Transverse colon (tissue), 4 donors: ENCODE measurements at regions not wholly inside any gene's neighbourhood (a gene's known extent, or its start where the extent isn't known, plus 50 kb on each side); places are given as distances from the start of the nearest gene placed in this dataset.

Experiments used
- DNase-seq: peaks from one replicate; pipeline ENCODE4 v3.0.0-alpha.2; 2019
- H3K27ac ChIP-seq, 4 donors: fragments of 200-600 bp; sonication (generic); 2 replicates each; pipeline ENCODE4 v1.5.1; 2016 to 2018; ENCODE audit warnings: inconsistent platforms in 4 of 4
- H3K27me3 ChIP-seq: fragments of 200-600 bp; sonication (generic); 2 replicates; pipeline ENCODE4 v1.5.1; 2017; ENCODE audit warnings: inconsistent platforms
- H3K36me3 ChIP-seq, 4 donors: fragments of 200-600 bp; sonication (generic); 2 replicates each; pipeline ENCODE4 v1.5.1; 2017 to 2019; ENCODE audit warnings: inconsistent platforms in 4 of 4
- H3K4me1 ChIP-seq, 4 donors: fragments of 200-600 bp; sonication (generic); 2 replicates each; pipeline ENCODE4 v1.5.1; 2017 to 2020; ENCODE audit warnings: inconsistent platforms in 4 of 4
- H3K4me3 ChIP-seq, 4 donors: fragments of 200-600 bp; sonication (generic); 1 replicate in 1 of 4; 2 replicates in 3 of 4; pipeline versions ENCODE4 v1.5.1 to v1.6.1; 2017 to 2019; ENCODE audit warnings: inconsistent platforms in 4 of 4
- H3K9me3 ChIP-seq, 2 donors: fragments of 200-600 bp; sonication (generic); 2 replicates each; pipeline ENCODE4 v1.5.1; 2017 to 2019; ENCODE audit warnings: inconsistent platforms in 2 of 2
- CTCF ChIP-seq, 5 experiments: fragments of 200-600 bp in 3 of 5; fragments of 450-650 bp in 2 of 5; sonication (generic) in 3 of 5; IDR thresholded peaks; 1 replicate in 2 of 5; 2 replicates in 3 of 5; pipeline ENCODE4 v1.5.1; 2016 to 2017; ENCODE audit warnings: antibody characterized with exemption in 5 of 5, inconsistent platforms in 3 of 5, mild to moderate bottlenecking in 2 of 5, moderate library complexity in 1 of 5
- EP300 ChIP-seq: sonication (generic); formaldehyde crosslinking; IDR thresholded peaks from one replicate; pipeline ENCODE4 v1.6.1; 2017; ENCODE audit warnings: antibody characterized with exemption, low read depth
- POLR2A ChIP-seq: fragments of 450-650 bp; IDR thresholded peaks from one replicate; pipeline ENCODE4 v1.6.1; 2016; ENCODE audit warnings: antibody characterized with exemption, mild to moderate bottlenecking, moderate library complexity
- POLR2AphosphoS5 ChIP-seq, 3 donors: sonication (generic); formaldehyde crosslinking; IDR thresholded peaks; one replicate each; pipeline ENCODE4 v1.6.1; 2016; ENCODE audit warnings: antibody characterized with exemption in 3 of 3
- WGBS, 2 donors: methylation state at CpG; one replicate each; pipeline ENCODE4 v1.1.5; 2018; ENCODE audit warnings: low coverage in 1 of 2; 5-methylcytosine and 5-hydroxymethylcytosine counted together
- in situ Hi-C, 4 donors: fragments of 200-750 bp; cut with MboI; loops; one replicate each; pipeline versions ENCODE4 v1.15.0 to v1.15.1; 2017; ENCODE audit warnings: low sequenced_read_pairs in 3 of 4, low pct_ligation_motif_present in 1 of 4, low pct_unique_long_range_greater_than_20kb in 1 of 4
- intact Hi-C: fragments of 100-400 bp; cut with DNase I; formaldehyde crosslinking; loops from one replicate; pipeline ENCODE4 v1.15.1; 2023; ENCODE audit warnings: low total_unique reads

- H3K27me3 ChIP-seq = no peaks in the 10 kb centered on the region
- intact Hi-C loops (no loop called here), in situ Hi-C loops (no loop called here)
- H3K4me1 ChIP-seq = peaks cover 0 to 3% (median 0%) of the 10 kb centered on the region in 4 donors
- no peak overlapping the region for H3K4me3 ChIP-seq
- no peak overlapping the region for H3K27ac ChIP-seq
- H3K36me3 ChIP-seq = no peaks in the 10 kb centered on the region
- DNase-seq = no peak
- TF ChIP-seq CTCF (IDR thresholded peaks at IDR 0.05) (no peak), EP300 (no peak), POLR2AphosphoS5 (IDR thresholded peaks at IDR 0.05) (no peak), POLR2A (no peak)
- no peaks in the 10 kb centered on the region for H3K9me3 ChIP-seq
Measured at GRCh38 chr3:147851062-147851461, 441.9 kb downstream of the ZIC1 start.

- no peak for TF ChIP-seq EP300
- TF ChIP-seq CTCF (IDR thresholded peaks at IDR 0.05) = no peak
- TF ChIP-seq POLR2AphosphoS5 (IDR thresholded peaks at IDR 0.05) = no peak
- TF ChIP-seq POLR2A = no peak
- 75 to 78% methylated on average over 2 to 4 of the region's 4 CpGs for WGBS, 2 donors
- no peaks in the 10 kb centered on the region for H3K9me3 ChIP-seq
- H3K27me3 ChIP-seq = no peaks in the 10 kb centered on the region
- no peak overlapping the region for H3K27ac ChIP-seq
- no peaks in the 10 kb centered on the region for H3K36me3 ChIP-seq
- DNase-seq = no peak
- no peak overlapping the region for H3K4me3 ChIP-seq
- intact Hi-C loops (no loop called here), in situ Hi-C loops (no loop called here)
- H3K4me1 ChIP-seq = no peaks in the 10 kb centered on the region
Measured at GRCh38 chr3:147854542-147854941, 445.4 kb downstream of the ZIC1 start.

- peaks cover 0 to 2% of the 10 kb centered on the region in 2 donors for H3K9me3 ChIP-seq
- no peaks in the 10 kb centered on the region for H3K27me3 ChIP-seq
- in situ Hi-C loops (no loop called here), intact Hi-C loops (no loop called here)
- no peak overlapping the region for H3K27ac ChIP-seq
- no peak for DNase-seq
- TF ChIP-seq POLR2AphosphoS5 (IDR thresholded peaks at IDR 0.05) (no peak), EP300 (no peak), POLR2A (no peak)
- no peaks in the 10 kb centered on the region for H3K36me3 ChIP-seq
- no peaks in the 10 kb centered on the region for H3K4me1 ChIP-seq
- H3K4me3 ChIP-seq = no peak overlapping the region
Measured at GRCh38 chr3:147864754-147865354, 455.7 kb downstream of the ZIC1 start.

GRCh38 chr3:147866561-147866960, 457.4 kb downstream of the ZIC1 start:
- Histone ChIP-seq H3K9me3 (peaks cover 0 to 2% of the 10 kb centered on the region in 2 donors), H3K27me3 (no peaks in the 10 kb centered on the region), H3K27ac (no peak overlapping the region), H3K36me3 (no peaks in the 10 kb centered on the region), H3K4me3 (no peak overlapping the region), H3K4me1 (no peaks in the 10 kb centered on the region)
- in situ Hi-C loops (no loop called here), intact Hi-C loops (no loop called here)
- no peak for DNase-seq
- 14 to 17% methylated on average over 1 of the region's 1 CpG for WGBS, 2 donors
- TF ChIP-seq POLR2AphosphoS5 (IDR thresholded peaks at IDR 0.05) (no peak), EP300 (no peak), POLR2A (no peak), CTCF (IDR thresholded peaks at IDR 0.05) (no peak)

- in situ Hi-C loops = no loop called here
- no peak overlapping the region for H3K27ac ChIP-seq
- H3K27me3 ChIP-seq = no peaks in the 10 kb centered on the region
- 63 to 94% methylated on average over 4 of the region's 4 CpGs for WGBS, 2 donors
- intact Hi-C loops = no loop called here
- DNase-seq = no peak
- H3K36me3 ChIP-seq = no peaks in the 10 kb centered on the region
- no peak overlapping the region for H3K4me3 ChIP-seq
- TF ChIP-seq EP300 (no peak), CTCF (IDR thresholded peaks at IDR 0.05) (no peak), POLR2A (no peak), POLR2AphosphoS5 (IDR thresholded peaks at IDR 0.05) (no peak)
- H3K9me3 ChIP-seq = no peaks in the 10 kb centered on the region
- no peaks in the 10 kb centered on the region for H3K4me1 ChIP-seq
Measured at GRCh38 chr3:147872568-147872967, 463.4 kb downstream of the ZIC1 start.
